Esophagus squamous epithelium (tissue), 5 donors: ENCODE measurements at regions not wholly inside any gene's neighbourhood (a gene's known extent, or its start where the extent isn't known, plus 50 kb on each side); places are given as distances from the start of the nearest gene placed in this dataset.
A peak's percentile ranks its signal among the peaks of the same experiment; 100 is the strongest.

Experiments
- DNase-seq: peaks from one replicate; lab custom pipeline; 2025; lab: John Stamatoyannopoulos, UW
- H3K27ac ChIP-seq, 4 donors: fragments of 200-600 bp; sonication (generic); one replicate each; pipeline ENCODE4 v1.5.1; 2016 to 2019; ENCODE audit warnings: mild to moderate bottlenecking in 1 of 4
- H3K27me3 ChIP-seq, 4 donors: fragments of 200-600 bp; sonication (generic); 1 replicate in 3 of 4; 2 replicates in 1 of 4; pipeline versions ENCODE4 v1.5.1 to v1.6.0; 2017 to 2021; ENCODE audit warnings: antibody characterized with exemption in 1 of 4
- H3K36me3 ChIP-seq, 3 donors: fragments of 200-600 bp; sonication (generic); one replicate each; pipeline ENCODE4 v1.5.1; 2016 to 2019
- H3K4me1 ChIP-seq, 3 donors: fragments of 200-600 bp; sonication (generic); one replicate each; pipeline ENCODE4 v1.5.1; 2017 to 2019
- H3K4me3 ChIP-seq, 4 donors: fragments of 200-600 bp; sonication (generic); 1 replicate in 3 of 4; 2 replicates in 1 of 4; pipeline ENCODE4 v1.5.1; 2016 to 2019; ENCODE audit warnings: mild to moderate bottlenecking in 2 of 4, moderate library complexity in 1 of 4
- H3K9me3 ChIP-seq, 3 donors: fragments of 200-600 bp; sonication (generic); one replicate each; pipeline ENCODE4 v1.5.1; 2016 to 2019
- POLR2A ChIP-seq, 4 donors: fragments of 450-650 bp; IDR thresholded peaks; one replicate each; pipeline ENCODE4 v1.6.1; 2017; ENCODE audit warnings: antibody characterized with exemption in 4 of 4, mild to moderate bottlenecking in 4 of 4, moderate library complexity in 3 of 4
- WGBS, 2 donors: methylation state at CpG; one replicate each; pipeline ENCODE4 v1.1.5; 2018; 5-methylcytosine and 5-hydroxymethylcytosine counted together
- intact Hi-C: fragments of 100-400 bp; cut with DNase I; formaldehyde crosslinking; loops from one replicate; pipeline ENCODE4 v1.15.0; 2022
- TF ChIP-seq, protein P1 (sequence below), 6 experiments: fragments of 450-650 bp in 4 of 6; fragments of 200-600 bp in 2 of 6; sonication (generic) in 2 of 6; IDR thresholded peaks; one replicate each; pipeline ENCODE4 v1.5.1; 2016 to 2019; ENCODE audit warnings: antibody characterized with exemption in 6 of 6, mild to moderate bottlenecking in 4 of 6, moderate library complexity in 4 of 6
- donor health status: DM: yes; HTN: yes; CAD: no.

DNA sequence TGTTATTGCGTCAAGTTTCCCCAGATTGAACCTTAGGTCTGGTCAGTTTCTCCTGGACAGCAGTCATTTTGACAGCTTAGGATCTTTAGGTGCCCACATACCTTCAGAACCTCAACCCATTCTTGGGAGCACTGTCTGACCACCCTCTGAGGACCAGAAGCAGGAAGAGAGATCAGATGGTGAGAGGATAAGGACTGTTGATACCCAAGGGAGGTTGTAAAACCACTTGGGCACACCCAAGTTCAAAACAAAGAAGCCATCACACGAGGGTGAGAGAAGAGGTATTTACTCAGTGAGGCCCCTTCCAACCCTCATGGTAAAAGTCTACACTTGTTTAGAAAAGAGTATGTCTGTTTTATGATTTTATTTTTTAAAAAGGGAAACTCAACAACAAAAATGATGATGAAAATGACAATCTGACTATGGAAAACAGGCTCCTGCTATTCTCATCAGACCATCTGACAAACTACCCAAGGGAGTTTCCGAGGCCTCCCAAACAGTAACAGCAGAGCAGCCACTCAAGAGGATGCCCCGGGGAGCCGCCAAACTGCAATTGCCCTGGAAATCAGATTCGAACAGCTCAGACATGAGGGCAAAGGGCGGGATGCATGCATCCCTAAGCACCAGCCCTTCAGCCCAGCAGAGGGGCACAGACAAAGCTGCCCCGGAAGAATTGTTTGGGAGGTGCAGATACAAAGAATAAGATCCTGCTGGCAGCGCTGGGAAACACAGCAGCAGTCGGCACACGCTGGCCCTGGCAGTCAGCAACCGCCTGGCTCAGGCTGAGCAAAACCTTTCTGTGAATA is 162.6 kb upstream of the PLEKHG7 start:
- peak overlapping the region in 3 of 4 donors; percentile 5 to 25 (median 17) for H3K27ac ChIP-seq
- H3K9me3 ChIP-seq = no peaks in the 10 kb centered on the region
- TF ChIP-seq, protein P1, sequence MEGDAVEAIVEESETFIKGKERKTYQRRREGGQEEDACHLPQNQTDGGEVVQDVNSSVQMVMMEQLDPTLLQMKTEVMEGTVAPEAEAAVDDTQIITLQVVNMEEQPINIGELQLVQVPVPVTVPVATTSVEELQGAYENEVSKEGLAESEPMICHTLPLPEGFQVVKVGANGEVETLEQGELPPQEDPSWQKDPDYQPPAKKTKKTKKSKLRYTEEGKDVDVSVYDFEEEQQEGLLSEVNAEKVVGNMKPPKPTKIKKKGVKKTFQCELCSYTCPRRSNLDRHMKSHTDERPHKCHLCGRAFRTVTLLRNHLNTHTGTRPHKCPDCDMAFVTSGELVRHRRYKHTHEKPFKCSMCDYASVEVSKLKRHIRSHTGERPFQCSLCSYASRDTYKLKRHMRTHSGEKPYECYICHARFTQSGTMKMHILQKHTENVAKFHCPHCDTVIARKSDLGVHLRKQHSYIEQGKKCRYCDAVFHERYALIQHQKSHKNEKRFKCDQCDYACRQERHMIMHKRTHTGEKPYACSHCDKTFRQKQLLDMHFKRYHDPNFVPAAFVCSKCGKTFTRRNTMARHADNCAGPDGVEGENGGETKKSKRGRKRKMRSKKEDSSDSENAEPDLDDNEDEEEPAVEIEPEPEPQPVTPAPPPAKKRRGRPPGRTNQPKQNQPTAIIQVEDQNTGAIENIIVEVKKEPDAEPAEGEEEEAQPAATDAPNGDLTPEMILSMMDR (IDR thresholded peaks at IDR 0.05) = no peak
- H3K4me3 ChIP-seq = no peak overlapping the region
- no peak for DNase-seq
- H3K4me1 ChIP-seq = peaks cover 20 to 49% (median 38%) of the 10 kb centered on the region in 3 donors
- WGBS, 2 donors = 63 to 72% methylated on average over 8 to 10 of the region's 12 CpGs
- intact Hi-C loops = no loop called here
- H3K27me3 ChIP-seq = no peaks in the 10 kb centered on the region
- H3K36me3 ChIP-seq = no peaks in the 10 kb centered on the region

DNA sequence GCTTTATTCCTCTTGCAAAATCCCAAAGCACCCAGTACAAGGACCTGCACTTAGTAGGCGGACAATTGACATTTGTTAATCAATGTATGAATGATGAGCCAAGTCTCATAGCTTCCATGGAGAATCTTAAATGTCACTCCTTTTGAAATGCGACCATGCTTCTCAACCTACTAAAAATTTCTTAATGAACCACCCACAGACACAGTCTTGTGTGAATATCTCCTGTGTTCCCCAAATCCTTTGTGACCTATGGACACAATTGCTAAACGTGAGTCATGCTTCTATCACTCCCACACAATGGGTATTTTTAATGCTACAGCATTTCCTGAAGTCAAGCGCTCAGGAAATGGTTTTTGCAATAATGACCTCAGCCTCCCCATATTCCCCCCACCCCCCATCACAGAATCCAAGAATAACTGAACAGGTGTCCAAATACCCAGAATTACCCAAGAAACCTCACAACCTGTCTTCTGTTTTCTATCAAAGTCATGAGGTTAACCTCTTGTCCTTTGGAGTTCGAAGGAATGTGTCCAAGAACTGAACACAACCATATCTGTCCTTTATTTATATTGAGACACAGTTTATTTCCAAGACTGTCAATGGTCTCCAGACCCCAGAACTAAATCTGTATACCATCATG is 163.6 kb upstream of the PLEKHG7 start:
- no peaks in the 10 kb centered on the region for H3K27me3 ChIP-seq
- no peak overlapping the region for H3K4me3 ChIP-seq
- no peak for DNase-seq
- intact Hi-C loops = no loop called here
- WGBS, 2 donors = 28 to 29% methylated on average over 5 of the region's 5 CpGs
- no peaks in the 10 kb centered on the region for H3K9me3 ChIP-seq
- peak overlapping the region in 3 of 4 donors; percentile 25 to 30 (median 26) for H3K27ac ChIP-seq
- no peak for TF ChIP-seq POLR2A (IDR thresholded peaks at IDR 0.05)
- TF ChIP-seq, protein P1 (IDR thresholded peaks at IDR 0.05) = no peak
- no peaks in the 10 kb centered on the region for H3K36me3 ChIP-seq
- H3K4me1 ChIP-seq = peaks cover 20 to 44% (median 34%) of the 10 kb centered on the region in 3 donors

DNA sequence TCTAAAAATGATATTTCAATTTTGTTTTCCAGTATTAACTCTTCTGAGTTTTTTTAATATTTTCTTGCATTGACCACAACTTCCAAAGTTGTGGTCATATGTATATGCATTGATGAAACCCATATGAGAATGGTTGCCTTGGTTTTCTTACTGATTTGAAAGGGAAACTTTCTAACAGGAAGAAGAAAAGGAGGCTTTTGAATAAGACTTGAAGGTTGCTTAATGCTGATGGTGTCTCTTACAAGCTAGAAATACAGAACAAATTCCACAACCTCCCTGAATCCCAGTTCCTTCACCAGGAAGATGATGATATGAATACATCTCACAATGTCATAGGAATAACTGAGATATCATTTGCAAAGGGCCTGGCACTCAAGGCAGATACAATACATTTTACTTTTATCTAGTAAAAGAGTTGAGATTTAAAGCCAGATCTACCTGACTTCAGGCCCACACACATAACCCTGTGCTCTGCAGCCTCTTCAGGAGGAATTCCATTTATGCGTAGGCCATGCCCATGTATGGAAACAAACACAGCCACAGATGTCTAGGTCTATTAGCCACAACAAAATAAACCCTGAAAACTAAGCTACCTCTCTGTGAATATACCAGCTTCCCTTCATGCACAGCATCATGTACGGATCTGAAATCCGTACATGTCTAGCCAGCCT is 165.4 kb upstream of the PLEKHG7 start:
- no peaks in the 10 kb centered on the region for H3K36me3 ChIP-seq
- no peak for TF ChIP-seq POLR2A (IDR thresholded peaks at IDR 0.05)
- TF ChIP-seq, protein P1 (IDR thresholded peaks at IDR 0.05) = no peak
- DNase-seq = no peak
- intact Hi-C loops = no loop called here
- no peak overlapping the region for H3K27ac ChIP-seq
- H3K4me1 ChIP-seq = peaks cover 7 to 26% (median 24%) of the 10 kb centered on the region in 3 donors
- H3K27me3 ChIP-seq = no peaks in the 10 kb centered on the region
- WGBS, 2 donors = 90 to 94% methylated on average over 1 to 3 of the region's 3 CpGs
- H3K4me3 ChIP-seq = no peak overlapping the region
- no peaks in the 10 kb centered on the region for H3K9me3 ChIP-seq

DNA sequence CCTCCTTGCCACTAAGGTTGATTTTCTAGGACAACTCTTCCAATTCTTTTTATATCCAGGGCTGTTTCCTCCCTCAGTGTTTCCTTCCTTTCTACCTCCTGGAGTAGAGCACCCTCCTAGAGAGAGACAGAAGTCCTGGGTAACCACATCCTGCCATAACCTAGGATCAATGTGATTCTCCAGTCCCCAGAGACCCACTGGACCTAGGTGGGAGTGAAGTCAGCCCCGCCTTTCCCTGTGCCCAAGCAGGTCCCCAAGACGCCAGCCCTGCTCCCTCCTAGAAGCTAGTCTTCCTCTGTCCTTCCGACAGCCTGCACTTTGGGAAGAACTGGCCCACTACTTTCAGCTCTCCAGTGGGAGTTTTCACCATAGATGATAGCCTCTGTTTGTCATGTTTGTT is 166.8 kb upstream of the PLEKHG7 start:
- Histone ChIP-seq H3K9me3 (no peaks in the 10 kb centered on the region), H3K4me1 (peaks cover 7 to 26% (median 24%) of the 10 kb centered on the region in 3 donors), H3K27ac (no peak overlapping the region), H3K27me3 (no peaks in the 10 kb centered on the region), H3K36me3 (no peaks in the 10 kb centered on the region), H3K4me3 (no peak overlapping the region)
- intact Hi-C loops = no loop called here
- TF ChIP-seq POLR2A (IDR thresholded peaks at IDR 0.05) = no peak
- TF ChIP-seq, protein P1 (IDR thresholded peaks at IDR 0.05) = no peak
- 97% methylated on average over 3 of the region's 3 CpGs for WGBS, 2 donors
- DNase-seq = no peak
